GM23338 (cell line): ENCODE measurements at regions not wholly inside any gene's neighbourhood (a gene's known extent, or its start where the extent isn't known, plus 50 kb on each side); places are given as distances from the start of the nearest gene placed in this dataset.

Source experiments
- ATAC-seq: fragments of 200-7000 bp; cut with Tn5 transposase; 3 replicates; pipeline ENCODE4 v1.9.1; 2020
- DNase-seq: peaks from one replicate; pipeline ENCODE4 v3.0.0-alpha.2; 2015; ENCODE audit warnings: low spot score
- H2AFZ ChIP-seq: fragments of 200-600 bp; sonication (generic); 2 replicates; pipeline ENCODE4 v1.8.0; 2016; ENCODE audit warnings: antibody characterized with exemption, mild to moderate bottlenecking, moderate library complexity
- H3F3A ChIP-seq: fragments of 200-600 bp; sonication (generic); replicated peaks from 2 replicates; pipeline ENCODE4 v1.8.0; 2017; ENCODE audit warnings: antibody characterized with exemption, mixed run types, low read depth
- H3K27ac ChIP-seq: fragments of 200-600 bp; sonication (generic); 2 replicates; pipeline ENCODE4 v1.6.1; 2016; ENCODE audit warnings: low read depth
- H3K27me3 ChIP-seq: fragments of 200-600 bp; sonication (generic); 2 replicates; pipeline ENCODE4 v1.8.0; 2016; ENCODE audit warnings: mild to moderate bottlenecking, mixed run types, moderate library complexity; ENCODE audit not compliant: insufficient read depth
- H3K36me3 ChIP-seq: fragments of 200-600 bp; sonication (generic); 2 replicates; pipeline ENCODE4 v1.8.0; 2016; ENCODE audit warnings: mild to moderate bottlenecking; ENCODE audit not compliant: insufficient read depth
- H3K4me1 ChIP-seq: fragments of 200-600 bp; sonication (generic); 2 replicates; pipeline ENCODE4 v1.8.0; 2016; ENCODE audit warnings: mild to moderate bottlenecking, moderate library complexity; ENCODE audit not compliant: insufficient read depth
- H3K4me2 ChIP-seq: fragments of 200-600 bp; sonication (generic); 2 replicates; pipeline ENCODE4 v1.7.1; 2017; ENCODE audit warnings: mixed run types
- H3K4me3 ChIP-seq: fragments of 200-600 bp; sonication (generic); 2 replicates; pipeline ENCODE4 v1.6.1; 2016; ENCODE audit warnings: mixed run types
- H3K79me2 ChIP-seq: fragments of 200-600 bp; sonication (generic); replicated peaks from 2 replicates; pipeline ENCODE4 v1.8.0; 2017; ENCODE audit warnings: mild to moderate bottlenecking; ENCODE audit not compliant: insufficient read depth
- H3K9me2 ChIP-seq: fragments of 200-600 bp; sonication (generic); 2 replicates; pipeline ENCODE4 v1.8.0; 2017; ENCODE audit not compliant: insufficient read depth
- H4K20me1 ChIP-seq: fragments of 200-600 bp; sonication (generic); replicated peaks from 2 replicates; pipeline ENCODE4 v1.8.0; 2017; ENCODE audit warnings: mild to moderate bottlenecking; ENCODE audit not compliant: insufficient read depth
- H3K27ac Mint-ChIP-seq: 2 replicates; pipeline ENCODE4 v1.8.0; 2020; ENCODE audit warnings: inconsistent platforms, mild to moderate bottlenecking, moderate library complexity, mixed read lengths
- H3K27me3 Mint-ChIP-seq: 3 replicates; pipeline ENCODE4 v1.8.0; 2022; ENCODE audit warnings: low read depth, mild to moderate bottlenecking, moderate library complexity, mixed read lengths, inconsistent platforms; ENCODE audit not compliant: insufficient read depth, poor library complexity
- H3K36me3 Mint-ChIP-seq: 3 replicates; pipeline ENCODE4 v1.8.0; 2021; ENCODE audit warnings: low read depth, mild to moderate bottlenecking, inconsistent platforms, moderate library complexity, mixed read lengths
- H3K4me1 Mint-ChIP-seq: 3 replicates; pipeline ENCODE4 v1.8.0; 2020; ENCODE audit warnings: mild to moderate bottlenecking, inconsistent platforms, mixed read lengths
- H3K4me3 Mint-ChIP-seq: 3 replicates; pipeline ENCODE4 v1.8.0; 2021; ENCODE audit warnings: moderate library complexity, mild to moderate bottlenecking, inconsistent platforms, mixed read lengths
- H3K9me3 Mint-ChIP-seq: 3 replicates; pipeline ENCODE4 v1.8.0; 2020; ENCODE audit warnings: moderate library complexity, mild to moderate bottlenecking, inconsistent platforms, mixed read lengths
- CREB1 ChIP-seq: fragments of 250-450 bp; sonication (Bioruptor Pico); IDR thresholded peaks from 2 replicates; pipeline ENCODE4 v1.5.0; 2020; ENCODE audit warnings: low read depth, mild to moderate bottlenecking, moderate library complexity
- EZH2 ChIP-seq: fragments of 200-600 bp; sonication (generic); IDR thresholded peaks from one replicate; pipeline ENCODE4 v1.8.0; 2017; ENCODE audit warnings: antibody characterized with exemption, mild to moderate bottlenecking, low read depth; ENCODE audit not compliant: unreplicated experiment
- EZH2phosphoT487 ChIP-seq: fragments of 200-600 bp; sonication (generic); IDR thresholded peaks from one replicate; pipeline ENCODE4 v1.8.1; 2018; ENCODE audit warnings: antibody characterized with exemption; ENCODE audit not compliant: unreplicated experiment
- JUNB ChIP-seq: IDR thresholded peaks from one replicate; pipeline ENCODE4 v1.6.1; 2016; ENCODE audit warnings: antibody characterized with exemption; ENCODE audit not compliant: unreplicated experiment
- NANOG ChIP-seq: IDR thresholded peaks from 2 replicates; pipeline ENCODE4 v1.6.1; 2016; ENCODE audit warnings: antibody characterized with exemption, borderline replicate concordance
- ZNF114 ChIP-seq: fragments of 250-450 bp; sonication (Bioruptor Pico); IDR thresholded peaks from 2 replicates; pipeline ENCODE4 v1.5.0; 2020; ENCODE audit warnings: mild to moderate bottlenecking, moderate library complexity
- ZNF331 ChIP-seq: fragments of 250-450 bp; sonication (Bioruptor Pico); IDR thresholded peaks from 2 replicates; pipeline ENCODE4 v1.5.0; 2020; ENCODE audit warnings: low read depth, mild to moderate bottlenecking, moderate library complexity
- TF ChIP-seq, protein P1 (sequence below), 2 experiments: fragments of 200-600 bp in 1 of 2; sonication (generic) in 1 of 2; conservative IDR thresholded peaks; 2 replicates each; pipeline versions ENCODE4 v1.5.1 to v1.6.1; 2016 to 2017; ENCODE audit warnings: antibody characterized with exemption in 2 of 2, low read depth in 2 of 2, mild to moderate bottlenecking in 2 of 2, moderate library complexity in 1 of 2
- TF ChIP-seq, protein P2 (sequence below): IDR thresholded peaks from 2 replicates; pipeline ENCODE4 v1.6.1; 2016; ENCODE audit warnings: antibody characterized with exemption
- TF ChIP-seq, protein P3 (sequence below): IDR thresholded peaks from one replicate; pipeline ENCODE4 v1.6.1; 2018; ENCODE audit warnings: antibody characterized with exemption; ENCODE audit not compliant: unreplicated experiment

DNA sequence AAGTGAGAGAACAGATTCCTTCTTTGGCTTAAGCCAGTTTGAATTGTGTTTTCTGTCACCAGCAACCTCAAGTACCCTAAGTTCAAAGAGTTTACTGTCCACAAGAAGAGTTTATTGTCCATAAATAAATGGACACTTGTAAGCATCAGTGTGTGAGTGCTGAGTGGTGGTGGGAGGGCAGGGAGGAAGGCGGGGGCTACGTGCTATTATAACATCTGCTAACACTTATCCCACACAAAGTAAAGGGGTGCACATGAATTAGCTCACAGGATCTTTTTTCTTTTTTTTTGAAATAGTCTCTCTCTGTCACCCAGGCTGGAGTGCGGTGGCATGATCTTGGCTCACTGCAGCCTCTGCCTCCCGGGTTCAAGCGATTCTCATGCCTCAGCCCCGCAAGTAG lies 87.2 kb downstream of the MICALL2 start (continued):
- TF ChIP-seq, protein P1, sequence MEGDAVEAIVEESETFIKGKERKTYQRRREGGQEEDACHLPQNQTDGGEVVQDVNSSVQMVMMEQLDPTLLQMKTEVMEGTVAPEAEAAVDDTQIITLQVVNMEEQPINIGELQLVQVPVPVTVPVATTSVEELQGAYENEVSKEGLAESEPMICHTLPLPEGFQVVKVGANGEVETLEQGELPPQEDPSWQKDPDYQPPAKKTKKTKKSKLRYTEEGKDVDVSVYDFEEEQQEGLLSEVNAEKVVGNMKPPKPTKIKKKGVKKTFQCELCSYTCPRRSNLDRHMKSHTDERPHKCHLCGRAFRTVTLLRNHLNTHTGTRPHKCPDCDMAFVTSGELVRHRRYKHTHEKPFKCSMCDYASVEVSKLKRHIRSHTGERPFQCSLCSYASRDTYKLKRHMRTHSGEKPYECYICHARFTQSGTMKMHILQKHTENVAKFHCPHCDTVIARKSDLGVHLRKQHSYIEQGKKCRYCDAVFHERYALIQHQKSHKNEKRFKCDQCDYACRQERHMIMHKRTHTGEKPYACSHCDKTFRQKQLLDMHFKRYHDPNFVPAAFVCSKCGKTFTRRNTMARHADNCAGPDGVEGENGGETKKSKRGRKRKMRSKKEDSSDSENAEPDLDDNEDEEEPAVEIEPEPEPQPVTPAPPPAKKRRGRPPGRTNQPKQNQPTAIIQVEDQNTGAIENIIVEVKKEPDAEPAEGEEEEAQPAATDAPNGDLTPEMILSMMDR (conservative IDR thresholded peaks at IDR 0.05; ENCODE audit: low read depth in 2 of 2) = no peak
- TF ChIP-seq CREB1 (no peak), JUNB (no peak), EZH2 (no peak), NANOG (no peak), ZNF331 (no peak), ZNF114 (no peak)
- TF ChIP-seq, protein P2, sequence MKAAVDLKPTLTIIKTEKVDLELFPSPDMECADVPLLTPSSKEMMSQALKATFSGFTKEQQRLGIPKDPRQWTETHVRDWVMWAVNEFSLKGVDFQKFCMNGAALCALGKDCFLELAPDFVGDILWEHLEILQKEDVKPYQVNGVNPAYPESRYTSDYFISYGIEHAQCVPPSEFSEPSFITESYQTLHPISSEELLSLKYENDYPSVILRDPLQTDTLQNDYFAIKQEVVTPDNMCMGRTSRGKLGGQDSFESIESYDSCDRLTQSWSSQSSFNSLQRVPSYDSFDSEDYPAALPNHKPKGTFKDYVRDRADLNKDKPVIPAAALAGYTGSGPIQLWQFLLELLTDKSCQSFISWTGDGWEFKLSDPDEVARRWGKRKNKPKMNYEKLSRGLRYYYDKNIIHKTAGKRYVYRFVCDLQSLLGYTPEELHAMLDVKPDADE = no peak

DNA sequence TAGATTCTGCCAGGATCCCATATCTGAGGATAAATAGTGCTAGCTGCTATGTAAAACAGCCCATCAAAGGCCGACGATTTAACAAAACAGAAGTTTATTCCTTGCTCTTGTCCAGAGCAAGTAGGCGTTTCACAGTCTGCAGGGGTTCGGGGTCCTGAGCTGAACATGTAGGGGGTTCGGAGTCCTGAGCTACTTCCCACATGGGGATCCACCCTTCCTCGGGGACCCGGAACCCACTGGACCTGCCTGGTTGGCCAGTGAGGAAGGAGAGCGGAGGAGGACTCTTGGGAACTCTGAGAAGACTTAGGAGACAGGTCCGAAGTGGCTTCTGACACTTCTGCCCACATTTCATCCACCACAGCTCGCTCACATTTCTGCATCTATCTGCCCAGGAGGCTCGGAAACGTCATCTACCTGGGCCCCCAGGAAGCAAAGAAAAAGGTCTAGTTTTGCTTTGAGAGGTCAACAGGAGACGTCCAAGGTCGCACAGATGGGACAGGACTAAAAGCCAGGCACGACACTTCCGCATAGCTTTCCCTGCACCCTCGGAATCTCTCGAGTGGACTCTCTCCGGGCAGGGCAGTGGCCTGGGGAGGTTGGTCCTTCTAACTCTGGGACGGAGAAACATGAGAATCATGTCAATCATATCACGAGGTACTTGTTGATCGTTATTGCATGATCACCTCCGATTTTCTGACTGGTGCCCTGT lies 86.4 kb downstream of the MICALL2 start:
- peaks cover 8% of the 10 kb centered on the region; the same call in 1 of the 2 replicates for H3K27me3 ChIP-seq

More for the DNA sequence above, 86.4 kb downstream of the MICALL2 start:
- H3K4me3 ChIP-seq = no peak overlapping the region
- no peak for ATAC-seq
- Mint-ChIP-seq H3K4me1 (no peaks in the 10 kb centered on the region; the same call in 2 of the 3 replicates), H3K9me3 (no peaks in the 10 kb centered on the region), H3K36me3 (no peaks in the 10 kb centered on the region), H3K4me3 (no peak overlapping the region), H3K27ac (no peak overlapping the region), H3K27me3 (peaks cover 24% of the 10 kb centered on the region)
- DNase-seq = no peak
- no peak overlapping the region for H3K27ac ChIP-seq
- no peaks in the 10 kb centered on the region for H3K9me2 ChIP-seq
- no peak overlapping the region for H2AFZ ChIP-seq
- no peaks in the 10 kb centered on the region for H3K36me3 ChIP-seq
- H3K79me2 ChIP-seq = no peaks in the 10 kb centered on the region
- H3F3A ChIP-seq = no peaks in the 10 kb centered on the region
- TF ChIP-seq, protein P3, sequence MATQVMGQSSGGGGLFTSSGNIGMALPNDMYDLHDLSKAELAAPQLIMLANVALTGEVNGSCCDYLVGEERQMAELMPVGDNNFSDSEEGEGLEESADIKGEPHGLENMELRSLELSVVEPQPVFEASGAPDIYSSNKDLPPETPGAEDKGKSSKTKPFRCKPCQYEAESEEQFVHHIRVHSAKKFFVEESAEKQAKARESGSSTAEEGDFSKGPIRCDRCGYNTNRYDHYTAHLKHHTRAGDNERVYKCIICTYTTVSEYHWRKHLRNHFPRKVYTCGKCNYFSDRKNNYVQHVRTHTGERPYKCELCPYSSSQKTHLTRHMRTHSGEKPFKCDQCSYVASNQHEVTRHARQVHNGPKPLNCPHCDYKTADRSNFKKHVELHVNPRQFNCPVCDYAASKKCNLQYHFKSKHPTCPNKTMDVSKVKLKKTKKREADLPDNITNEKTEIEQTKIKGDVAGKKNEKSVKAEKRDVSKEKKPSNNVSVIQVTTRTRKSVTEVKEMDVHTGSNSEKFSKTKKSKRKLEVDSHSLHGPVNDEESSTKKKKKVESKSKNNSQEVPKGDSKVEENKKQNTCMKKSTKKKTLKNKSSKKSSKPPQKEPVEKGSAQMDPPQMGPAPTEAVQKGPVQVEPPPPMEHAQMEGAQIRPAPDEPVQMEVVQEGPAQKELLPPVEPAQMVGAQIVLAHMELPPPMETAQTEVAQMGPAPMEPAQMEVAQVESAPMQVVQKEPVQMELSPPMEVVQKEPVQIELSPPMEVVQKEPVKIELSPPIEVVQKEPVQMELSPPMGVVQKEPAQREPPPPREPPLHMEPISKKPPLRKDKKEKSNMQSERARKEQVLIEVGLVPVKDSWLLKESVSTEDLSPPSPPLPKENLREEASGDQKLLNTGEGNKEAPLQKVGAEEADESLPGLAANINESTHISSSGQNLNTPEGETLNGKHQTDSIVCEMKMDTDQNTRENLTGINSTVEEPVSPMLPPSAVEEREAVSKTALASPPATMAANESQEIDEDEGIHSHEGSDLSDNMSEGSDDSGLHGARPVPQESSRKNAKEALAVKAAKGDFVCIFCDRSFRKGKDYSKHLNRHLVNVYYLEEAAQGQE = no peak
- TF ChIP-seq EZH2phosphoT487 = no peak
- no peaks in the 10 kb centered on the region; the same call in 1 of the 2 replicates for H3K4me1 ChIP-seq
- no peaks in the 10 kb centered on the region for H4K20me1 ChIP-seq
- no peak overlapping the region for H3K4me2 ChIP-seq
